ENCODE measurements at regions not wholly inside any gene's neighbourhood (a gene's known extent, or its start where the extent isn't known, plus 50 kb on each side); places are given as distances from the start of the nearest gene placed in this dataset.
"Not testable (repeated sequence)": the region's sequence is repeated elsewhere in the genome, so short reads cannot be mapped to it uniquely, and the experiment has no call there.

- DNase-seq = no peak
- no peak overlapping the region for H3K27ac ChIP-seq
- no peaks in the 10 kb centered on the region for H3K9me3 ChIP-seq
- no peaks in the 10 kb centered on the region for H3K27me3 ChIP-seq
- H3K36me3 ChIP-seq = no peaks in the 10 kb centered on the region
- intact Hi-C loops (cut with DNase I) = no loop called here
- WGBS, 2 donors = 36 to 58% methylated on average over 1 of the region's 1 CpG
- H3K4me3 ChIP-seq = no peak overlapping the region
- H3K4me1 ChIP-seq = no peaks in the 10 kb centered on the region
- TF ChIP-seq EP300 (IDR thresholded peaks at IDR 0.05) (no peak), POLR2AphosphoS5 (IDR thresholded peaks at IDR 0.05) (no peak), CTCF (IDR thresholded peaks at IDR 0.05) (no peak), POLR2A (IDR thresholded peaks at IDR 0.05) (no peak)
These were observed 415.0 kb downstream of the CPS1 start for GRCh38 chr2:210971431-210971830.

GRCh38 chr2:210986806-210987205 lies 430.4 kb downstream of the CPS1 start:
- H3K36me3 ChIP-seq; H3K9me3 ChIP-seq; H3K27ac ChIP-seq; intact Hi-C loops (cut with DNase I); H3K4me3 ChIP-seq; H3K27me3 ChIP-seq; DNase-seq; H3K4me1 ChIP-seq: not testable (repeated sequence)
- 60 to 74% methylated on average over 5 of the region's 5 CpGs for WGBS, 2 donors

GRCh38 chr2:210991107-210991506 lies 434.7 kb downstream of the CPS1 start:
- intact Hi-C loops (cut with DNase I) = no loop called here
- Histone ChIP-seq H3K27me3 (no peaks in the 10 kb centered on the region), H3K4me1 (no peaks in the 10 kb centered on the region), H3K27ac (no peak overlapping the region), H3K9me3 (no peaks in the 10 kb centered on the region), H3K4me3 (no peak overlapping the region), H3K36me3 (no peaks in the 10 kb centered on the region)
- 76 to 77% methylated on average over 3 of the region's 3 CpGs for WGBS, 2 donors
- no peak for DNase-seq
- no peak for TF ChIP-seq POLR2AphosphoS5 (IDR thresholded peaks at IDR 0.05)
- no peak for TF ChIP-seq POLR2A (IDR thresholded peaks at IDR 0.05)
- TF ChIP-seq CTCF (IDR thresholded peaks at IDR 0.05) = no peak
- TF ChIP-seq EP300 (IDR thresholded peaks at IDR 0.05) = no peak

GRCh38 chr2:210994104-210994503 lies 437.7 kb downstream of the CPS1 start:
- no peaks in the 10 kb centered on the region for H3K36me3 ChIP-seq
- no peak overlapping the region for H3K27ac ChIP-seq
- no peaks in the 10 kb centered on the region for H3K27me3 ChIP-seq
- H3K4me3 ChIP-seq = no peak overlapping the region
- H3K9me3 ChIP-seq = no peaks in the 10 kb centered on the region
- H3K4me1 ChIP-seq = no peaks in the 10 kb centered on the region
- no peak for DNase-seq
- no peak for TF ChIP-seq POLR2A (IDR thresholded peaks at IDR 0.05)
- no peak for TF ChIP-seq POLR2AphosphoS5 (IDR thresholded peaks at IDR 0.05)
- TF ChIP-seq CTCF (IDR thresholded peaks at IDR 0.05) = no peak
- TF ChIP-seq EP300 (IDR thresholded peaks at IDR 0.05) = no peak
- intact Hi-C loops (cut with DNase I) = no loop called here

GRCh38 chr2:210997373-210997772 lies 441.0 kb downstream of the CPS1 start:
- TF ChIP-seq POLR2AphosphoS5 (IDR thresholded peaks at IDR 0.05) (no peak), CTCF (IDR thresholded peaks at IDR 0.05) (no peak), POLR2A (IDR thresholded peaks at IDR 0.05) (no peak), EP300 (IDR thresholded peaks at IDR 0.05) (no peak)
- DNase-seq = no peak
- intact Hi-C loops (cut with DNase I) = no loop called here

More at GRCh38 chr2:210997373-210997772, 441.0 kb downstream of the CPS1 start:
- H3K27ac ChIP-seq = no peak overlapping the region
- no peaks in the 10 kb centered on the region for H3K4me1 ChIP-seq
- H3K36me3 ChIP-seq = no peaks in the 10 kb centered on the region
- no peaks in the 10 kb centered on the region for H3K9me3 ChIP-seq
- no peak overlapping the region for H3K4me3 ChIP-seq
- no peaks in the 10 kb centered on the region for H3K27me3 ChIP-seq
